Calu3 (cell line): ENCODE measurements at regions not wholly inside any gene's neighbourhood (a gene's known extent, or its start where the extent isn't known, plus 50 kb on each side); places are given as distances from the start of the nearest gene placed in this dataset.

Experiments
- BruUV-seq: library from RNA; stranded (reverse); fragments of 400-500 nt; replicated peaks from 2 replicates; lab custom pipeline; 2021; lab: Mats Ljungman, UMichigan
- CTCF ChIA-PET: fragments of 300-600 bp; sonication (Branson Sonifier 250); formaldehyde crosslinking; loops from one replicate; lab custom pipeline; 2022; ENCODE audit warnings: antibody characterized with exemption; lab: Charles Lee
- DNase-seq: peaks from one replicate; pipeline ENCODE4 v3.0.0; 2022
- H3K27ac Mint-ChIP-seq: one replicate; pipeline ENCODE4 v1.8.0; 2022; ENCODE audit warnings: mixed read lengths; ENCODE audit not compliant: unreplicated experiment
- H3K27me3 Mint-ChIP-seq: one replicate; pipeline ENCODE4 v1.8.0; 2022; ENCODE audit warnings: mixed read lengths; ENCODE audit not compliant: unreplicated experiment
- H3K36me3 Mint-ChIP-seq: one replicate; pipeline ENCODE4 v1.8.0; 2022; ENCODE audit warnings: mild to moderate bottlenecking, moderate library complexity, mixed read lengths; ENCODE audit not compliant: insufficient read depth, unreplicated experiment
- H3K4me1 Mint-ChIP-seq: one replicate; pipeline ENCODE4 v1.8.0; 2022; ENCODE audit warnings: mild to moderate bottlenecking, low read depth, mixed read lengths; ENCODE audit not compliant: unreplicated experiment
- H3K4me3 Mint-ChIP-seq: one replicate; pipeline ENCODE4 v1.8.0; 2022; ENCODE audit warnings: mild to moderate bottlenecking, low read depth, moderate library complexity, mixed read lengths; ENCODE audit not compliant: unreplicated experiment
- H3K9me3 Mint-ChIP-seq: one replicate; pipeline ENCODE4 v1.8.0; 2022; ENCODE audit warnings: low read depth, mixed read lengths; ENCODE audit not compliant: unreplicated experiment
- intact Hi-C: fragments of 100-400 bp; cut with micrococcal nuclease; formaldehyde crosslinking; loops from one replicate; pipeline ENCODE4 v1.10.0; 2022; ENCODE audit not compliant: unreplicated experiment
- TF ChIP-seq, protein P1 (sequence below): fragments of 200-600 bp; IDR thresholded peaks from one replicate; pipeline ENCODE4 v1.8.0; 2022; ENCODE audit warnings: antibody characterized with exemption; ENCODE audit not compliant: unreplicated experiment

DNA sequence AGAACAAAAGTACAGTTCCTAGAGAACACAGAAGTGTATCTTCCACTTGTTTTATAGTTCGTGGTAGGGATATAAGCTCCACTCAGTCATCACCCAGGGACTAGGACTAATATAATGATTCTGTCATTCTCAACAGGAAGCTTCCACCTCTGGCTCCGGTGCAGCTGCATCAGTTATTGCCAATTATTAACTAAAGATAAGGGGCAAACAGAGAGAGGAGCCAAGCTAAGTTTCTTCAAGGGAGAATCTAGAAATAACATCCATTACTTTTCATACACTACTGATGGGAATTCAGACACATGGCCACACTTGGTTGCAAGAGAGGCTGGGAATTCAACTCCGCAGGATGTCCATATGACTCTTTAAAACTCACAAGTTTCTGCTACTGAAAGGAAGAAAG, 917.9 kb downstream of the OLFM4 start:
- Mint-ChIP-seq H3K4me1 (no peaks in the 10 kb centered on the region), H3K27ac (no peak overlapping the region), H3K9me3 (peaks cover 8% of the 10 kb centered on the region), H3K36me3 (no peaks in the 10 kb centered on the region), H3K27me3 (no peaks in the 10 kb centered on the region), H3K4me3 (no peak overlapping the region)
- DNase-seq = no peak
- no TSS peak for BruUV-seq
- TF ChIP-seq, protein P1, sequence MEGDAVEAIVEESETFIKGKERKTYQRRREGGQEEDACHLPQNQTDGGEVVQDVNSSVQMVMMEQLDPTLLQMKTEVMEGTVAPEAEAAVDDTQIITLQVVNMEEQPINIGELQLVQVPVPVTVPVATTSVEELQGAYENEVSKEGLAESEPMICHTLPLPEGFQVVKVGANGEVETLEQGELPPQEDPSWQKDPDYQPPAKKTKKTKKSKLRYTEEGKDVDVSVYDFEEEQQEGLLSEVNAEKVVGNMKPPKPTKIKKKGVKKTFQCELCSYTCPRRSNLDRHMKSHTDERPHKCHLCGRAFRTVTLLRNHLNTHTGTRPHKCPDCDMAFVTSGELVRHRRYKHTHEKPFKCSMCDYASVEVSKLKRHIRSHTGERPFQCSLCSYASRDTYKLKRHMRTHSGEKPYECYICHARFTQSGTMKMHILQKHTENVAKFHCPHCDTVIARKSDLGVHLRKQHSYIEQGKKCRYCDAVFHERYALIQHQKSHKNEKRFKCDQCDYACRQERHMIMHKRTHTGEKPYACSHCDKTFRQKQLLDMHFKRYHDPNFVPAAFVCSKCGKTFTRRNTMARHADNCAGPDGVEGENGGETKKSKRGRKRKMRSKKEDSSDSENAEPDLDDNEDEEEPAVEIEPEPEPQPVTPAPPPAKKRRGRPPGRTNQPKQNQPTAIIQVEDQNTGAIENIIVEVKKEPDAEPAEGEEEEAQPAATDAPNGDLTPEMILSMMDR = no peak
- CTCF ChIA-PET = no interaction called here
- intact Hi-C loops = no loop called here

DNA sequence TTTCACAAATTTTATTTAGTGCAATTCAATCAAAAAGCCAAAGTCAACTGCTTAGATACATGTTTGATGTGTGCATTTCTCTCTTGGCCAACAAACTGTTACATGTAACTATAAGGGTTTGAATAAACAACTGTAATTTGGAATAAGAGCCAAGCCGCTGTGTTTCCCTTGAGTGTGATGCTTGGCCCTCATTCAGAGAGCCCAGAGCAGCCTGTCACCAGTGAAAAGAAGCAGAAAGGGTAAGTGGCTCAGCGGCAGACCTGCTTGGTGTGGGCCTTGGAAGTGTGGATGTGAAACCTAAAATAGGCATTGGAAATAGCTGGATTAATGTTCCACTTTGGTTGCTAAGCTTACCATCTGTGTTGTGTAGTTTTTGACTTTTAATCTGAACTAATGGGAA, 924.6 kb downstream of the OLFM4 start:
- intact Hi-C loops = no loop called here
- BruUV-seq = no TSS peak
- Mint-ChIP-seq H3K27ac (no peak overlapping the region), H3K4me1 (no peaks in the 10 kb centered on the region), H3K4me3 (no peak overlapping the region), H3K36me3 (no peaks in the 10 kb centered on the region), H3K9me3 (peaks cover 15% of the 10 kb centered on the region), H3K27me3 (no peaks in the 10 kb centered on the region)
- DNase-seq = no peak
- TF ChIP-seq, protein P1 = no peak
- CTCF ChIA-PET = no interaction called here
